Stimulated activated effector memory CD8-positive, alpha-beta T cell treated with anti-CD3 and anti-CD28 coated beads, Interleukin-12 subunit alpha, Interleukin-12 subunit beta, amount 100 ng/mL, for 72 hours (primary cell): ENCODE measurements at regions not wholly inside any gene's neighbourhood (a gene's known extent, or its start where the extent isn't known, plus 50 kb on each side); places are given as distances from the start of the nearest gene placed in this dataset.
"Not testable (repeated sequence)": the region's sequence is repeated elsewhere in the genome, so short reads cannot be mapped to it uniquely, and the experiment has no call there.

Source experiments
- ATAC-seq: fragments of 150-1000 bp; cut with Tn5 transposase; 2 replicates; pipeline ENCODE4 v1.10.0; 2021
- DNase-seq, 2 donors: peaks; one replicate each; pipeline ENCODE4 v3.0.0; 2021 to 2022; ENCODE audit warnings: low spot score in 2 of 2
- H3K27ac Mint-ChIP-seq: one replicate; pipeline ENCODE4 v1.8.0; 2022; ENCODE audit warnings: mild to moderate bottlenecking, mixed read lengths
- H3K36me3 Mint-ChIP-seq: one replicate; pipeline ENCODE4 v1.8.0; 2022; ENCODE audit warnings: mild to moderate bottlenecking, mixed read lengths
- H3K4me1 Mint-ChIP-seq: one replicate; pipeline ENCODE4 v1.8.0; 2022; ENCODE audit warnings: mixed read lengths
- H3K4me3 Mint-ChIP-seq: one replicate; pipeline ENCODE4 v1.8.0; 2022; ENCODE audit warnings: mild to moderate bottlenecking, mixed read lengths
- H3K9me3 Mint-ChIP-seq: one replicate; pipeline ENCODE4 v1.8.0; 2022; ENCODE audit warnings: mixed read lengths

DNA sequence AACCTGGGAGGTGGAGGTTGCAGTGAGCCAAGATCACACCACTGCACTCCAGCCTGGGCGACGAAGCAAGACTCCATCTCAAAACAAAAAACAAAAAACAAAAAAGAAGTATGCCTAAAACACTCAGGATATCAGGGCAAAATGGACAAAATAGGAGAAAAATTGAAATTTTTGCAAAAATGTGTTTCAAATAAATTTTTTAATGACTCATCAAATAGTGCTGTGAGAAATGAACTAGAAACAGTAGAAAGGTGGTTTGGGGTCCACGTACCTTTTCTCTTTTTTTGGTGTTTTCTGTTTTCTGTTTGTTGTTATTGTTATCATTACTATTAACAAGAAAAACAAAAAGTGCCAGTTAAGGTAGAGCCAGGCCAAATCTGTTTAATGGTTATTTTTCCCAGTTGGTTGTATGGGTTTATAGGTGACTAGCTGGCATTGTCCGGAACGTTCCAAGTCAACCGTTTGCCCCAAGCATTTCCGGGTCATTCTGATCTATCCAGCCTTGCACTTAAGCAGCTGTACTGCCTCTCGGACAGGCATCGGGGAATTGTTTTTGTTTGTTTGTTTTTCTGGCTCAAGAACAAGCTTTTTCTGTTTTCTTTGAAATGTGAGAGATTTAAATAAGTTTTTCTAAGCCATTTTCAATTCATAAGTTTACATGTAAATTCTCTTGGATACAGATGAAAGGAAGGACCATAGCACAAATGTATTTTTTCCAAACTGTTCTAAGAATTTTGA lies 157.0 kb upstream of the NEBL start:
- DNase-seq: no peak
- Mint-ChIP-seq H3K4me1 (no peaks in the 10 kb centered on the region), H3K4me3 (no peak overlapping the region), H3K9me3 (peaks cover 7% of the 10 kb centered on the region), H3K36me3 (no peaks in the 10 kb centered on the region), H3K27ac (no peak overlapping the region)
- no peak for ATAC-seq

DNA sequence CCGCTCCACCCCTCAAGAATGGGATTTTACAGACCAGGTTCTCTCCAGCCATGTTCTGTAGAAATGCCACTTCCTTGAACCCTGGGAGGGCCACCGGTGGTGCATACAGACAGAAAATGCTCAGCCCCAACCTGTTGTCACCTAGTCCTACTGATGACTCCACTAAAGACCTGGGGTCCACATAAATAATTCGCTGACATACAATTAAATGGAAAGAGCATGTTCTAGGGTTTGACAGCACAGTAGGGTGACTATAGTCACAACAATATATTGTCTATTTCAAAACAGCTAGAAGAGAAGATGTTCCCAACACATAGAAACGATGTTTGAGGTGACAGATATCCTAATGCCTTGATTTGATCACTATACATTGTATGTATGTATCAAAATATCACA lies 155.6 kb upstream of the NEBL start:
- Mint-ChIP-seq H3K4me1 (no peaks in the 10 kb centered on the region), H3K27ac (no peak overlapping the region), H3K4me3 (no peak overlapping the region), H3K36me3 (no peaks in the 10 kb centered on the region), H3K9me3 (peaks cover 4% of the 10 kb centered on the region)
- no peak for DNase-seq
- ATAC-seq: no peak

DNA sequence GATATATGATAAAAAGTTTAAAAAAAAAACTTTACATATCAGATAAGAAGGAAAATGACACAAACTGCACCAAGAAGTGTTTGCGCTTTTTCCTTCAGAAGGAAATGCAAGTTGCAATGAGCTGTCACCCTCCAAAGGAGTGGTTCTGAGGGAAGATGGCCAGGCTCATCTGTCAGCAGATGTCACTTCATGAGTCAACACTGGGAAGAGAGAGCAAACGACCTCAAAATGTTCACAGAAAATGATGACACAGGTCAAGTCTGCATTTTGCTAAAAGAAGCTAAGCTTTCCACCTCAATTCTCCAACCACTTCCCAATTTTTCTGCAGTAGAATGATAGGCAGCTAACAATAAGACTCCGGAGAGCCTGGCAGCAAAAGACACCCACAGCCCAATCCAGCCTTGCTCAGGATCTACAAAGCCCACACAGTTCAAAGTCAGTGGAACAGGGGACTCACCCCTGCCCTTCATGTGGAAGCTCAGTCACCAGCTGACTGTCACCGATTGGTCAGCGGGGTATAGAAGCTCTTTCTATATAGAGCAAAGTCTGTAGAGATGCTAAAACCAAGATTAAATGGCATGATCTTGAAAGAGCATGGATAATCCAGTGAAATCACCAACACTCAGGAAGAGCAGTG lies 155.1 kb upstream of the NEBL start:
- H3K4me3 Mint-ChIP-seq: no peak overlapping the region
- DNase-seq (no peak), ATAC-seq (no peak)
- no peak overlapping the region for H3K27ac Mint-ChIP-seq
- H3K36me3 Mint-ChIP-seq: no peaks in the 10 kb centered on the region
- H3K9me3 Mint-ChIP-seq: peaks cover 4% of the 10 kb centered on the region
- H3K4me1 Mint-ChIP-seq: no peaks in the 10 kb centered on the region

DNA sequence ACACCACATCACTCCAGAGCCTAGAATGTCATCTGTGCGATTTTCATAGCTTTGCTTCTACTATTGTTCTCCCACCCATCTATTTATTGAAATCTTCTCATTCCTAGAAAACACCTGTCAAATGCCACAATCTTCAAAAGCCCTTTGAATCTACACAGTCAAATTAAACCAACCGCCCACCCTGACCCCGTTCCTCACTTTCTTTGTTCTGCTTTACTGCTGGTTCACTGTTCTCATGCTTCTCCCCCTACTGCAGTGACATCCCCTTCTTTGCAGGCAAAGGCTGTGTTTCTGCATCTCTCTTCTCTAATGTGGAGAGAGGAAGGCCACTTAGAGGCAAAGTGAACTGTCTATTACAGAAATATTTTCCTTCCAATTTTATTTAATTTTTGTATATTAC lies 152.4 kb upstream of the NEBL start:
- no peaks in the 10 kb centered on the region for H3K36me3 Mint-ChIP-seq

DNA sequence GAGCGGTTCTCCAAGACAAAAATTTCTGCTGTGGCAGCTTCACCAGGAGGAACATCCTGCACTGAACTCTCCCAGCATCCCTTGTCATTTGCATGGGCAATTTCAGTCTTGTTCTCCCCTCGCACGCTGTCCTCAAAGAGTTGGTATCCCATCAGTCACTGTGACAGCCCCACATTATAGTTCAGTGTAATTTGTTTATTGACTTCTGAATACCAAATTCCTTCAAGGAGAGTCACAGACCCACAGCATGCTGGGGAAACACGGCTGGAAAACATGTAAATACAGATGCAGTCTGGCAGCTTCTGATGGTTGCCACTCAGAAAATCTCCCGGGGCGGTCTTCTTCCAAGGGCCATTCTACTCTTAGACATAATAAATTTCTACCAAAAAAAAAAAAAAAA lies 151.0 kb upstream of the NEBL start:
- Mint-ChIP-seq H3K9me3 (peaks cover 2% of the 10 kb centered on the region), H3K4me1 (no peaks in the 10 kb centered on the region), H3K4me3 (no peak overlapping the region)

More for the DNA sequence above, 152.4 kb upstream of the NEBL start:
- Mint-ChIP-seq H3K4me1 (no peaks in the 10 kb centered on the region), H3K27ac (no peak overlapping the region), H3K9me3 (peaks cover 2% of the 10 kb centered on the region), H3K4me3 (no peak overlapping the region)
- no peak for ATAC-seq
- DNase-seq: no peak

DNA sequence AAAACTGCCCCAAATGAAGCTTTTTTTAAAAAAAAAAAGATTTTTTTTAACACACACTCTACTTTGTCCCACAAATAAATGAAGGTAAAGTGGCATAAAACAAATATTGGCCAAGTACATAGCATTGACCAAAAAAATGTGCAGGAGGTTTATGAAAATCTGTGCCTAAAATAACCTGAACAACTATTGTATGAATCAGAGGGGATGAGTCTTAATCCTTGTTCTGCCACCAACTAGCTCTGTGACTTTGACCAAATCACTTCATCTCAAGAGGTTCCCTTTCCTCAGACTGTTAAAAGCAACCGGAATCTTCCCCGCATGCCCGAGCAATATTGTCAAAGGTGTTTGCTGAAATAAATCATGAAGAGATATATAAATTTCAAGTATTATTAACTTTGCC lies 150.4 kb upstream of the NEBL start:
- Mint-ChIP-seq H3K27ac (no peak overlapping the region), H3K4me3 (no peak overlapping the region), H3K4me1 (no peaks in the 10 kb centered on the region), H3K9me3 (peaks cover 2% of the 10 kb centered on the region), H3K36me3 (no peaks in the 10 kb centered on the region)
- ATAC-seq (no peak), DNase-seq (no peak)

More for the DNA sequence above, 151.0 kb upstream of the NEBL start:
- Mint-ChIP-seq H3K36me3 (no peaks in the 10 kb centered on the region), H3K27ac (no peak overlapping the region)
- ATAC-seq (no peak), DNase-seq (no peak)

DNA sequence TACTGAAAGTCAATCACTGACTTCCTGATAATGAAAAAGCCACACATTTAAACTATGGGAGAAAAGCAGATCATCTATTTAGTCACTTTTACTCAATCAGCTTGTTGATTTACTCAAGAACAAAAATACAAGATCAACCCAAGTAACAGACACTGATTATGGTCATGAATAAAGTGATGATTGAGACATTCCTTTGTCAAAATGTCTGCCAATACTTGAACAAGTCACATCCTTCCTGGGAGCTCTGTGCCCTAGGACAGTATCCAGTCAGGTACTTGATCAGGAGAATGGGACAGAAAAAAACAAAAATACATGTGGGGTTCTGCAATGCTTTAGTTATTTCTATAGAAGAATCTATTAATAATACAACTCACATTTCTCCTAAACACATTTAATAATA lies 150.0 kb upstream of the NEBL start:
- H3K4me3 Mint-ChIP-seq: no peak overlapping the region
- no peak for DNase-seq
- H3K27ac Mint-ChIP-seq: no peak overlapping the region
- no peaks in the 10 kb centered on the region for H3K36me3 Mint-ChIP-seq
- H3K4me1 Mint-ChIP-seq: no peaks in the 10 kb centered on the region
- ATAC-seq: no peak
- peaks cover 2% of the 10 kb centered on the region for H3K9me3 Mint-ChIP-seq

DNA sequence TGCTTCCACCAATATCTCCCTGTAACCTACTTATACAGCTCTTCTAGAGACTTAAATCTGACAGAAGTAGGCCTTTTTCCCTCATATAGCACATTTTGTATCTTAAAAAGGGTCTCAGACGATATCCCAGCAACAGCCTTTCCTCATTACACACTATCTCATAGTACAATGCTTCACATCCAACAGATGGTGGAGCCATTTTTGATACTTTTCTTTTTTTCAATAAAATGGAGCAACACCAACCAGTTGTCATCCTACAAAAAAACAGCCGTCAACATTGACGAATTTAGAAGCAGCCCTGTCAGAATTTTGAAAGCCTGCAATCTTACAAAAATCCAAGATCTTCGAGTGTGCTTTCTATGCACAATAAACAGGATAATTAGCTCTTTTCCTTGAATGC lies 145.9 kb upstream of the NEBL start:
- H3K36me3 Mint-ChIP-seq: no peaks in the 10 kb centered on the region
- no peak overlapping the region for H3K27ac Mint-ChIP-seq
- DNase-seq (no peak), ATAC-seq (no peak)
- H3K4me1 Mint-ChIP-seq: no peaks in the 10 kb centered on the region
- no peak overlapping the region for H3K4me3 Mint-ChIP-seq
- H3K9me3 Mint-ChIP-seq: no peaks in the 10 kb centered on the region

DNA sequence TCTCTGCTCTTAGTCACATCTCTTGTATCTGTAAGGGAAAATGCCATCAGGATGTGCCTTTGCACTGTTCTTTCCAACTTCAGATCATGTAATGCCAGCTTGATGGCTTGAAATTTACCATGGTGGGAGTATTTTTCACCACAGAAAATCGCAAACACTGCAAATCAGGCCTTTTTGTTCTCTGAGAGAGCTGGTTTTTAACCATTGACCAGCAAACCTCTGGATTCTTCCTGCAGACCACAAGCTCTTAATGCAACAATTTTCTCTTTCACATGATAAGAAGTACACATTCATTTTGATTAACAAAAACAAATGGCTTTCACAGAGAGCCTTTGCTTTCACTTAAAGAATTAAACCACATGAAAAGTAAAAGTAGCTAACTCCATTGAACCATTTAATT lies 145.4 kb upstream of the NEBL start:
- ATAC-seq (no peak), DNase-seq (no peak)
- Mint-ChIP-seq H3K9me3 (no peaks in the 10 kb centered on the region), H3K27ac (no peak overlapping the region), H3K36me3 (no peaks in the 10 kb centered on the region), H3K4me3 (no peak overlapping the region), H3K4me1 (no peaks in the 10 kb centered on the region)

DNA sequence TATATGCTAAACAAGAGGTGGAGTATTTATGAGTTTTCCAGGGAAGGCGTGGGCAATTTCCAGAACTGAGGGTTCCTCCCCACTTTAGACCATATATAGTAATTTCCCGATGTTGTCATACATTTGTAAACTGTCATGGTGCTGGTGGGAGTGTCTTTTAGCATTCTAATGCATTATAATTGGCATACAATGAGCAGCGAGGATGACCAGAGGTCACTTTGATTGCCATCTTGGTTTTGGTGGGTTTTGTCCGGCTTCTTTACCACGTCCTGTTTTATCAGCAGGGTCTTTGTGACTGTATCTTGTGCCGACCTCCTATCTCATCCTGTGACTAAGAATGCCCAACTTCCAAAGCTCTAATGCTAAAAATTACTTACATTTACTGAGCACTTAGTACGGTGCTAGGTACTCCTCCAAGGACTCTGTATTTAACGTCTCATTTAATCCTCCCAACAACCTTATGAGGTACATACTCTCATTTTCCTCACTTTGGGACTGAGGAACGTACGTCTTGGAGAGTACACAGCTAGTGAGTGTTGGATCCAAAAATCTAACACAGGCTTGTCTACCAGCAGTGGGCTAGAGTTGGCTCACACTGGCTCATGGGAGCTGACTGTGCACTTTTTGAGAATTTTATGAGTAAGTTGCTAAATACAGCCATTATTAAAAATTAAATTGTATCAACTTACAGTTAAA lies 144.8 kb upstream of the NEBL start:
- no peak for DNase-seq
- no peak overlapping the region for H3K27ac Mint-ChIP-seq
- H3K4me3 Mint-ChIP-seq: no peak overlapping the region
- no peaks in the 10 kb centered on the region for H3K36me3 Mint-ChIP-seq
- H3K9me3 Mint-ChIP-seq: no peaks in the 10 kb centered on the region
- no peak for ATAC-seq
- no peaks in the 10 kb centered on the region for H3K4me1 Mint-ChIP-seq

DNA sequence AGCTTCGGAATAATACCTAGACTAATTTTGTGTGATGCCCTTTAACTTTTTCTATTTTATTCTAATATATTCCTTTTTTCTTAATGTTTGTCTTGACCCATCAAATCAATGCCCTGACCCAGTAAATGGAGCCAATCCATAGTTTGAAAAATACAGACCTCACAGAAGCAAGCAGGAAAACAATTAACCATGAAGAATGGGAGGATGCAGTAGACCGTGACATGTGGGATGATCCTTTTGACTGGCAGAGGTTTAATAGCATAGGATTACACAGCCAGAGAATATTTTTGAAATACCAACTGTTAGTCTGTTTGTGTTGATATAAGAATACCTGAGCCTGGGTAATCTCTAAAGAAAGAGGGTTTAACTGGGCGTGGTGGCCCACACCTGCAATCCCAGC lies 142.6 kb upstream of the NEBL start:
- DNase-seq: no peak
- ATAC-seq: no peak
- Mint-ChIP-seq H3K36me3 (no peaks in the 10 kb centered on the region), H3K4me3 (no peak overlapping the region), H3K4me1 (no peaks in the 10 kb centered on the region), H3K9me3 (peaks cover 5% of the 10 kb centered on the region), H3K27ac (no peak overlapping the region)

DNA sequence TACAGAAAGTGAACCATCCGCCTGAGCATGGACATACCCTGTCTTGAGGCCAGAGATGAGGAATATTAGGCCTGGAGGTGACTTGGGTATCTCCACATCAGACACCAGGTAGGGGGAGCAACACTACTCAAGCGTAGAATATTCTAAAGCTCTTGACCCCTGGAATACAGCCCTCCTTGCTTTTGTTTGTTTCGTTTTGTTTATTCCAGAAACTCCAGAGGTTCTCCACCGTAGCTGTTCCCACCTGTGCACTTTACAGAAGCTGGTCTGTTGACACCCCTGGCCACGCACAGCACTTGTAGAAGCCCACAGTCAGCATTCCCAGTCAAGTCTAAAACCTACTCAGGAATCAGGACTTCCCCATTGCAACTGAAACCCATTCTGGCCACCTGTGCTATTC lies 139.6 kb upstream of the NEBL start:
- no peak for ATAC-seq
- no peaks in the 10 kb centered on the region for H3K36me3 Mint-ChIP-seq
- H3K9me3 Mint-ChIP-seq: peaks cover 5% of the 10 kb centered on the region
- H3K4me3 Mint-ChIP-seq: no peak overlapping the region
- H3K27ac Mint-ChIP-seq: no peak overlapping the region
- DNase-seq: no peak
- H3K4me1 Mint-ChIP-seq: no peaks in the 10 kb centered on the region

DNA sequence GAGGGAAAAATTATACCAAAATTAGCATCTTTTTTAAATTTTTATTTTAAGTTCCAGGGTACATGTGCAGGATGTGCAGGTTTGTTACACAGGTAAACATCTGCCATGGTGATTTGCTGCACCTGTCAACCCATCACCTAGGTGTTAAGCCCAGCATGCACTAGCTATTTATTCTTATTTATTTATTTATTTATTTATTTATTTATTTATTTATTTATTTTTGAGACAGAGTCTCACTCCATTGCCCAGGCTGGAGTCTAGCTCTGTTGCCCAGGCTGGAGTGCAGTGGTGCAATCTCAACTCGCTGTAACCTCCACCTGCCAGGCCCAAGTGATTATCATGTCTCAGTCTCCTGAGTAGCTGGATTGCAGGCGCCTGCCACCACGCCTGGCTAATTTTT lies 137.7 kb upstream of the NEBL start:
- H3K27ac Mint-ChIP-seq, H3K9me3 Mint-ChIP-seq, H3K4me3 Mint-ChIP-seq, H3K36me3 Mint-ChIP-seq, DNase-seq, H3K4me1 Mint-ChIP-seq, ATAC-seq: not testable (repeated sequence)

DNA sequence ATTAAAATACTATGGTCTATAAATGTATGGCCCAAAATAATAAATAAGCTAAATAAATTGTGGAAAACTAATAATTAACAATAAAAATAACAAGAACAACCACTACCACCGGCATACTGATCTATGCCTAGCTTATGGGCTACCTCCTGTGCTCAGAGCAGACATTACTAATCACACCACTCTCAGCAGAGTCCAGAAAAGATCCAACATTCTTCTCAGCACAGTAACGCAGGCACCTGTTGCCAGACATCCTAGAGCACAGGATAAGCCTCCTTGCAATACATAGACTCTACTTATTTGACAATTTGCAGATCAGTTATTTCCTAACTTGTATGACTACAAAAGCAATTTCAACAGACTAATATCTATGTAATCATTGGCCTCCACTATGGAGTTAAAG lies 137.1 kb upstream of the NEBL start:
- no peaks in the 10 kb centered on the region for H3K4me1 Mint-ChIP-seq
- ATAC-seq: no peak
- H3K9me3 Mint-ChIP-seq: peaks cover 5% of the 10 kb centered on the region
- H3K36me3 Mint-ChIP-seq: no peaks in the 10 kb centered on the region
- H3K4me3 Mint-ChIP-seq: no peak overlapping the region
- no peak for DNase-seq
- H3K27ac Mint-ChIP-seq: no peak overlapping the region

DNA sequence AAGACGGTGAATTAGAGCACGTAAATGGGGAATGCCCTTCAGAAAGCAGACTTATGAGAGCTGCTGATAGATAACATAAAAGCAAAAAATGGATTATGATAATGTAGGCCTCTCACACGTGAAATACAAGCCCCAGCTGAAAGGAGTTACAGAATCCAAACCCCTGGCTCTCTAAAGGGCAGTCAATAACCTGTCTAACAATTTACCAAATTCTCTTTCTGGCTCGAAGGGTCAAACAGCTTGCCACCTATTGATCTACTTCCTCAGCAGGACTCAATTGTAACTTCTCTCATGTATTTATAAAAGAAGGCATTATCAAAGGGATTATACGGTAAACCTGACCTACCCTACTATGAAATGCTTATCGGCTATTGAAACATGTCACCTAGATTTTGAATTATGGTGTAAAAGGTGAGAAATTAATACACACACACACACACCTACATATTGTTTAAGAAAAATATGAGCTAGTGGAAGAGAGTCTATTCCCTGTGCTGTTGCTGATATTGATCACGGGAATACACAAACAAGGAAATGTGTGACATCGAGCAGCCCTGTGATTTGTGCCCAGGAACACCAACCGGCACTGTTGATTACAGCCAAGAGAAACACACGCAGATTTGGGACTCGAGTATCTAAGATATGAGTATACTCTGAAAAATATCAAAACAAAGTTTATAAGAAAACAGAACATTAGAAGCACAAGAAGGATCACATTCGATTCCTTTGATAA lies 135.6 kb upstream of the NEBL start:
- Mint-ChIP-seq H3K27ac (no peak overlapping the region), H3K4me3 (no peak overlapping the region), H3K9me3 (peaks cover 5% of the 10 kb centered on the region), H3K4me1 (no peaks in the 10 kb centered on the region), H3K36me3 (no peaks in the 10 kb centered on the region)
- DNase-seq: no peak
- no peak for ATAC-seq
